ENCODE measurements at regions not wholly inside any gene's neighbourhood (a gene's known extent, or its start where the extent isn't known, plus 50 kb on each side); places are given as distances from the start of the nearest gene placed in this dataset.

DNA sequence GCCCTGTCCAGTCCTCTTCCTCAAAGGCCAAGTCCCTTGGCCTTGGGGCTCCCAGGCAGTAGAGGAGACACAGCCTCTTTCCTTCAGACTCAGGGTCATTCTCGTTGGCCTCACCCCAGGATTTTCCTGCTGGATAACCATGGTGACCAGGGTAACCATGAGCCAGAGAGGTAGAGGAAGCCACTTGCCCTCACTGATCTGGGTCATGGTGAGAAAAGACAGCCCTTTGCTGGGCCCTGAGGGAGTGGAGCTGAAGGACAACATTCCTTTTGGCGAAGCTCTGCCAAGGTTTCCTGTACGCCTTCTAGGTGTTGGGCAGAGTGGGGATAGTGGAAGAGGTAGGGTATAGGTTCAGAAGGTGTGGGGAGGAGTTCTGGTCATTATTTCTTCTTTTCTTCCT lies 53.1 kb upstream of the WNT4 start:
- Histone ChIP-seq H3K9ac (ENCODE audit: low read depth, low read length) (no peak overlapping the region), H3K27me3 (ENCODE audit: control insufficient read depth, insufficient read depth, low read length) (no peaks in the 10 kb centered on the region), H3K36me3 (ENCODE audit: control insufficient read depth, insufficient read depth, low read length) (no peaks in the 10 kb centered on the region), H3K9me3 (ENCODE audit: control insufficient read depth, insufficient read depth, low read length) (no peaks in the 10 kb centered on the region), H3K4me3 (ENCODE audit: low read depth, low read length) (no peak overlapping the region), H3K27ac (ENCODE audit: low read depth, low read length) (no peak overlapping the region), H3K4me1 (ENCODE audit: control insufficient read depth, insufficient read depth, low read length) (no peaks in the 10 kb centered on the region)

DNA sequence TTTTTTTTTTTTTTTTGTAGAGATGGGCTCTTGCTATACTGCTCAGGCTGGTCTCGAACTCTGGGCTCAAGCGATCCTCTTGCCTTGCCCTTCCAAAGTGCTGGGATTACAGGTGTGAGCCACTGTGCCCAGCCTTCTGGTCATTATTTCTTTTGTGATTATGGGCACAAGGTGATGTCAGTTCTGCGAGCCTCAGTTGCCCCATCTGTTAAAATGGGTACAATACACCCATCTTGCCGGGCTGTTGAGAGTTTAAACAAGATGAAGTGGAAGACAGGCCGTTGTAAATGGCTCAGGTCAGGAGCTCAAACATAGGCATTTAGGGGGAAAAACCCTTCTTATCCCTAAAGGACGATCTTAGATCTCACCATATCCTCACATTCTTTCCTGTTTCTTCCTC lies 53.7 kb upstream of the WNT4 start:
- Histone ChIP-seq H3K27ac (ENCODE audit: low read depth, low read length) (no peak overlapping the region), H3K4me1 (ENCODE audit: control insufficient read depth, insufficient read depth, low read length) (no peaks in the 10 kb centered on the region), H3K27me3 (ENCODE audit: control insufficient read depth, insufficient read depth, low read length) (no peaks in the 10 kb centered on the region), H3K9me3 (ENCODE audit: control insufficient read depth, insufficient read depth, low read length) (no peaks in the 10 kb centered on the region), H3K9ac (ENCODE audit: low read depth, low read length) (no peak overlapping the region), H3K4me3 (ENCODE audit: low read depth, low read length) (no peak overlapping the region), H3K36me3 (ENCODE audit: control insufficient read depth, insufficient read depth, low read length) (no peaks in the 10 kb centered on the region)

DNA sequence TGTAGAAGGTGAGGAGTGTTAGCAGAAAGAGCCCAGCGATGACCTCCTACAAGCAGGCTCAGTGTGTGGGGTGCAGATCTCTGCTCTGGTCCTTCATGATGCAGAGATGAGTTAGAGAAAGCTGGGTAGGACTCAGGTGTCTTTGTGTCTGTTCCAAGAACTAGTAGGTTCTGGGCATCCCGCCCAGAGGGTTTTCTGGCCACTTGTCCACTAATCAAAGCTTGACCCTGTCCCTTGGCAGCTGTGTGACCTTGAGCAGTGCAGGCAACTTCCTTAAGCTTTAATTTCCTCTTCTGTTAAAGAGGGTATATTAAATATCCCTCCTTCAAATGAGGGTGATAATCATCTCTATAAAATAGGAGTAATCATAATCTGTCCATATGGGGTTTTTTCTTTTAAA lies 54.7 kb upstream of the WNT4 start:
- H3K27me3 ChIP-seq (ENCODE audit: control insufficient read depth, insufficient read depth, low read length): no peaks in the 10 kb centered on the region
- H3K4me3 ChIP-seq (ENCODE audit: low read depth, low read length): no peak overlapping the region
- H3K4me1 ChIP-seq (ENCODE audit: control insufficient read depth, insufficient read depth, low read length): no peaks in the 10 kb centered on the region
- H3K27ac ChIP-seq (ENCODE audit: low read depth, low read length): no peak overlapping the region
- H3K9ac ChIP-seq (ENCODE audit: low read depth, low read length): no peak overlapping the region
- H3K9me3 ChIP-seq (ENCODE audit: control insufficient read depth, insufficient read depth, low read length): no peaks in the 10 kb centered on the region
- no peaks in the 10 kb centered on the region for H3K36me3 ChIP-seq (ENCODE audit: control insufficient read depth, insufficient read depth, low read length)

DNA sequence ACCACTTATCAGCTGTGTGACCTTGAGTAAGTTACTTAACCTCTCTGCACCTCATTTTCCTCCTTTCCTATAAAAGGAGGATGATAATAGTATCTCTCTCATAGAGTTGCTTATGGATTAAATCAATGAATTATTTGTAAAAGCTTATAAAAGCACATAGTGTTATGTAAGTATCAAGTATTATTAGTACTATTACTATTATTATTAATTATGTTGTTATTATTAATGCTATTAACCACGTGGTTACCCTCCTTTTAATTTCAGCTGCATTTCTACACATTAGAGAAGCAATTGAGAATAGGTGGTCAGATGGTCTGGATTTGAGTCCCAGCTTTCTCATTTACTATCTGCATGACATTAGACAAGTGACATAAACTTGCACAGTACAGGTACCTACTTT lies 58.1 kb upstream of the WNT4 start:
- H3K27me3 ChIP-seq (ENCODE audit: control insufficient read depth, insufficient read depth, low read length): no peaks in the 10 kb centered on the region
- no peaks in the 10 kb centered on the region for H3K9me3 ChIP-seq (ENCODE audit: control insufficient read depth, insufficient read depth, low read length)
- H3K4me1 ChIP-seq (ENCODE audit: control insufficient read depth, insufficient read depth, low read length): no peaks in the 10 kb centered on the region
- no peak overlapping the region for H3K27ac ChIP-seq (ENCODE audit: low read depth, low read length)
- no peak overlapping the region for H3K4me3 ChIP-seq (ENCODE audit: low read depth, low read length)
- H3K36me3 ChIP-seq (ENCODE audit: control insufficient read depth, insufficient read depth, low read length): no peaks in the 10 kb centered on the region
- H3K9ac ChIP-seq (ENCODE audit: low read depth, low read length): no peak overlapping the region

DNA sequence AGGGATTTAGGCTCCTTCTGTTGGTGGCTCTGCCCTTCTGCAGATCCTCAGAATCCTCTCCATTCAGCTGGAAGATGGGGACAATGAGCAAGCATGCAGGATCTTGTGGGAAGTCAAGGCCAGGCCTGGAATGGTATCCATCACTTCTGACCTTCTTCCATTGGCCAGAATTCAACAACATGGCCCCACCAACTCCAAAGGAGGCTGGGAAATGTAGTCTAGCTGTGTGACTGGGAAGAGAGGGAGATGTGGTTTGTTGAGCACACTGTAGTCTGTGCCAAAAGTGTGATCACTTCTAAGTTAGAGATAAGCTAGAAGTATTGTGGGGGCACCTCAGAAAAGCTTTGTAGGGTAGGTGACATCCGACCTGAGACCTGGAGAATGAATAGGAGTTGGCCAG lies 60.4 kb upstream of the WNT4 start:
- no peaks in the 10 kb centered on the region for H3K36me3 ChIP-seq (ENCODE audit: control insufficient read depth, insufficient read depth, low read length)
- no peak overlapping the region for H3K27ac ChIP-seq (ENCODE audit: low read depth, low read length)
- no peak overlapping the region for H3K9ac ChIP-seq (ENCODE audit: low read depth, low read length)
- no peaks in the 10 kb centered on the region for H3K9me3 ChIP-seq (ENCODE audit: control insufficient read depth, insufficient read depth, low read length)
- H3K27me3 ChIP-seq (ENCODE audit: control insufficient read depth, insufficient read depth, low read length): no peaks in the 10 kb centered on the region
- H3K4me1 ChIP-seq (ENCODE audit: control insufficient read depth, insufficient read depth, low read length): no peaks in the 10 kb centered on the region
- H3K4me3 ChIP-seq (ENCODE audit: low read depth, low read length): no peak overlapping the region

DNA sequence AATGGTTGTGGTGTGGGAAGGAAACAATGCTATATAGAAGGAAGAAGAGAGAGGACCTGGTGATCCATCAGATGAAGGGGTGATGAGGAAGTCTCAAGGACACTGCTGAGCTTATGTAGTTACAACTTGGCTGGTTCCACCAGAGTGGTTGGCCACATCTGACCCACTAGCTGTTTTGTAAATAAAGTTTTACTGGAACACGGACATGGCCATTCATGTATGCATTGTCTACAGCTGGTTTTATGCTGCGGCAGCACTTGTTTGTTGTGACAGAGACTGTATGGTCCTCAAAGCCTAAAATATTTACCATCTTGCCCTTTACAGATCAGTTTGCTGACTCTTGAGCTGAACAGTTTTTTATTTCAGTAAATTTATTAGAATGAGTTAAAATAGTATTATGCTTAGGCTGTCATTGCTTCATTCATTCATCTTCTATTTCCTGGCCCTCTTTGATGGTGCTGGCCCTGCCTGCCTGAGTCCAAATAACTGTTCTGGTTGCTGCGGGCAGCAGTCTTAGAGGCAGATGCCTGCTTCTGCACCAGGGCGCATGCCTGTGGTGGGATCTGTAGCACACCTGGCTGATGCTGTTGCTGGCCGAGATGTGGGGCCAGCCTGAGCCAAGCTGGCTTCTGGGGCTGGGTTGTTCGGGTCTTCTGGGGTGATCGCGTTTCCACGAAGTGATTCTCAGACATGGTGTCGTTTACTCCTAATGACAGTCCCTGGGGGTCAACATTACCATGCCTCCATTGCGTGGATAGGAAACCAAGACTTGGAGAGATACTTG lies 61.4 kb upstream of the WNT4 start:
- no peaks in the 10 kb centered on the region for H3K27me3 ChIP-seq (ENCODE audit: control insufficient read depth, insufficient read depth, low read length)
- peaks cover 5% of the 10 kb centered on the region for H3K4me1 ChIP-seq (ENCODE audit: control insufficient read depth, insufficient read depth, low read length)
- H3K27ac ChIP-seq (ENCODE audit: low read depth, low read length): no peak overlapping the region
- no peak overlapping the region for H3K4me3 ChIP-seq (ENCODE audit: low read depth, low read length)
- no peaks in the 10 kb centered on the region for H3K36me3 ChIP-seq (ENCODE audit: control insufficient read depth, insufficient read depth, low read length)
- H3K9ac ChIP-seq (ENCODE audit: low read depth, low read length): no peak overlapping the region
- no peaks in the 10 kb centered on the region for H3K9me3 ChIP-seq (ENCODE audit: control insufficient read depth, insufficient read depth, low read length)

DNA sequence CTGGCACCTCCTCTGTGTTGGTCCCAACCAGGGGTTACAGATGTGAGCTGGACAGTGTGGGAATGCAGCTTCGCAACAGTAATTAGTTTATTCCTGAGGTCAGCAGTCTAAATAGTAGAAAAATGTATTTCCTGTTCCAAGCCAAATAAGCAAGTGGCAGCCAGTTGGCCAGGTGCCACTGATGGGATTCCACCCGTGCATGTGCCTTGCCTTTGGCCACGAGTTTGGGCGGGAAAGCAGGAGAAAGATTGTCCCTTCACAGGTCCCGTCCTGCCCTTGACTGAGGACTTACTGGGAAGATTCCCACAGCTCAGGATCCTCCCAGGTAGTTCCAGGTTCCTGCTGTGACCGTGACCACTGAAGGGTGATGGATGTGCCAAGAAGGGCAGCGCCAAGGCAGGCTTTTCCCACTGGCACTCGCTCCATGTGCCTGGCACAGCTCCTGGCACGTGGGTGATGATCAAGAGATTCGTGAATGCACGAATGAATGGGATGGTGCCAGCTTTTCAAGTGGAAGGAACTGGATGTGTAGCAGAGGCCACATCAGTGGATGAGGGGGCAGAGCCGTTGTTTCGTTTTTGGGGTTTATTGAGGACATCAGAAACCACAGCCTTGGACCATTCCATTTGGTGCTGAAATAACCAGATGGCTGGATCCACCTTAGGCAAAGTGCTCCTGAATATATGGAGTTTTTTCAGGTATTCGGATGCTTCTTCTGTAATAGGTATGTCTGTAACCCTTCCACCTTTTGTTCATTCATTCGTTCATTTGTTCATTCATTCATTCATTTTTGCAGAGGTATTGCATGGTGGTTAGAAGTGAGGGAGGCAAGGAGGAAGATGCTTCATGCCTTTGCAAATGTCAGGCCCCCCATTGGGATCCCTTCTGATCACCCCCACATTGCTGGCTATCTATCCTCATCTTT lies 62.4 kb upstream of the WNT4 start:
- Histone ChIP-seq H3K4me1 (ENCODE audit: control insufficient read depth, insufficient read depth, low read length) (peaks cover 10% of the 10 kb centered on the region), H3K4me3 (ENCODE audit: low read depth, low read length) (no peak overlapping the region), H3K9me3 (ENCODE audit: control insufficient read depth, insufficient read depth, low read length) (no peaks in the 10 kb centered on the region), H3K9ac (ENCODE audit: low read depth, low read length) (no peak overlapping the region), H3K27ac (ENCODE audit: low read depth, low read length) (no peak overlapping the region), H3K36me3 (ENCODE audit: control insufficient read depth, insufficient read depth, low read length) (no peaks in the 10 kb centered on the region), H3K27me3 (ENCODE audit: control insufficient read depth, insufficient read depth, low read length) (peaks cover 6% of the 10 kb centered on the region; the same call in 1 of the 2 replicates)

DNA sequence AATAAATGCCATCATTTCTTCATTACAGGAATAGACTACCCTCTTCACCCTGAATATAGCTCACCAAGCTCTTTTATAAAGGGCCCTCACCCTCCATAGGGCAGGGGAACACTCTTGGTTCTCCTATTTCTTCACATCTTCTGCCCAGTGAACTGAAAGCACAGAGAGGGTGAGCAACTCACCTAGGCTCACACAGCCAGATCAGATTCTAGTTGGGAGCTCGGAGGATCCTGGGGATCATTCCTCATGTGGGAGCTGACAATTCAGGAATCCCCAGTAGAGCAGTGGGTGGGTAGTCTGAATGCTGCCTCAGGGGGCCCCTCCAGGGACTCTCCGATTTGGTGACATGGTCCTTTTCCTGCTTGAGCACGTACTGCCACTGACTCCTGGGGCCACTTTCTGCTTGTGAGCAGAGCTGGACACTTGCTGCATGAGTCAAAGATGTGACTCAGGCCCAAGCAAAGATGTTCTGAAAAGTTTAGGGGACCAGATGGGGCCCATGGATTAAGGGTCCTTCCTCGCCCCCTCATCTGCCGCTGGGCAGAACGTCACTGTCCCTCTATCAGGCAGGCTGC lies 63.7 kb upstream of the WNT4 start:
- H3K4me3 ChIP-seq (ENCODE audit: low read depth, low read length): no peak overlapping the region
- no peaks in the 10 kb centered on the region for H3K36me3 ChIP-seq (ENCODE audit: control insufficient read depth, insufficient read depth, low read length)
- H3K4me1 ChIP-seq (ENCODE audit: control insufficient read depth, insufficient read depth, low read length): peaks cover 10% of the 10 kb centered on the region
- H3K9ac ChIP-seq (ENCODE audit: low read depth, low read length): no peak overlapping the region
- H3K27ac ChIP-seq (ENCODE audit: low read depth, low read length): no peak overlapping the region
- H3K9me3 ChIP-seq (ENCODE audit: control insufficient read depth, insufficient read depth, low read length): no peaks in the 10 kb centered on the region
- peaks cover 6% of the 10 kb centered on the region; the same call in 1 of the 2 replicates for H3K27me3 ChIP-seq (ENCODE audit: control insufficient read depth, insufficient read depth, low read length)

DNA sequence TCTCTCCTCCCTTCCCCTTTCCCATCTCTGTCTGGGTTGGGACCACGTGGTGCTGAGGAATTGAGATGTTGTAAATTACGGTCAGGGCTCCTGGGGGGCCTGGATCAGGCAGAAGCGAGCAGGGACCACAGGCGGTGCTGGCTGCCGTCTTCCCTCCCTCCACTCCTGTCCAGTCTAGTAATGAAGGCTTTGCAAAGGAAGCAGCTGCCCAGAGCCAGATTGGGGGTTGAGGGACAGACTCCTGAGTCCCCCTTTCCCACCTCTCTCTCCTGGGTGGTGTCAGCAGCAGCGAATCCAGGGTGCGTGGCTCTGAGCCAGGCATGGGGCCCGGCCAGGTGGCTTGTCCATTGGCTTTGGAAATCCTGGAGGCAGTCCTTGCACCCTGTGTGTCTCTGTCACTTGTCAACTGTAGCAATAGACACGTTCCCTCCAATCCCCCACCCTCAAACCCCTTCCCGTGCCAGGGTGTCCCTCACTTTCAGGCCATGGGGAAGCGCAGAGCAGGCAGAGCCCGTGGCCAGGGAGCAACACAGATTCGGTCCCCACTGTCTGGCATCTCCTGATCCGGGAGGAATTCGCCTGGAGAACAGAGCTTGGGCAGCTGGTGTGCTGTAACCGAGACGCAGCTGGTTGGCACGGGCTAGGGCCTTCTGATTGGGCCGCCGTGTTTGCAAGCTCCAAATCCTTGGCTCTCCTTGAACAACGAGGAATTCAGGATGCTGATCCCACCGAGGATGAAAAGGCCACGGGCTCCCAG lies 64.8 kb upstream of the WNT4 start:
- Histone ChIP-seq H3K9me3 (ENCODE audit: control insufficient read depth, insufficient read depth, low read length) (no peaks in the 10 kb centered on the region), H3K9ac (ENCODE audit: low read depth, low read length) (no peak overlapping the region), H3K4me3 (ENCODE audit: low read depth, low read length) (no peak overlapping the region), H3K27me3 (ENCODE audit: control insufficient read depth, insufficient read depth, low read length) (peaks cover 8% of the 10 kb centered on the region; the same call in 1 of the 2 replicates), H3K27ac (ENCODE audit: low read depth, low read length) (peak overlapping the region; percentile 54), H3K36me3 (ENCODE audit: control insufficient read depth, insufficient read depth, low read length) (no peaks in the 10 kb centered on the region), H3K4me1 (ENCODE audit: control insufficient read depth, insufficient read depth, low read length) (peaks cover 13% of the 10 kb centered on the region)

DNA sequence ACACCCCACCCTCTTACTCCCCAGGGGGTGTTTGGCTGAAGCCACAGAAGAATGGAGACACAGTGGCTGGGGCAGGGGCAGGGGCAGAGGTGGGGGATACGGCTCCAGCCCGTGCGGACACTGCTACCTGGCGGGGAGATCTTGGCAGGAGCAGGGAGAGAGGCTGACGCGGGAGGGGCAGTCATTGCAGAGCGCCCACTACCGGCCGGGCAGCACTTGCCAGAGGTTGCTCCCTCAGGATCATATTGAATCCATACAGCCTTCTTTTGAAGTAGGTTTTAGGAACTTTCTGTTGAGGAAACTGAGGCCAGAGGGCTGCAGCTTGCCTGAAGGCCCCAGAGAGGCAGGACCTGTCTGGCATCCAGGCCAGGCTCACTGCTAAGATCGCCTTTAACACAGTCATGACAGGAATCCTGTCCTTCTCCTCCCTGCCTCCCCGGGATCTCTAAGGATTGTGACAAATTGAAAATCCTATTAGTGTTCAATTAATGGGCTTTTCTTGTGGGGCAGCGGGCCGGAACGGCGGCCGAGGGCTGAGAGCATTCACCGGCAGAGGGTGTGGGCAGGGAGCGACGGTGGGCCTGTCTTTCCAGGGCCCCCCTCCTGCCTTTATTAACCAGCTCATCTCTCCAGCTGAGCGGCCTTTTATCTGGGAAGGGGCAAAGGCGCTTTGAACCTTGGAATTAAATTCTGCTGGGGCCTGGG lies 65.5 kb upstream of the WNT4 start:
- H3K4me3 ChIP-seq (ENCODE audit: low read depth, low read length): no peak overlapping the region
- H3K4me1 ChIP-seq (ENCODE audit: control insufficient read depth, insufficient read depth, low read length): peaks cover 19% of the 10 kb centered on the region
- H3K9me3 ChIP-seq (ENCODE audit: control insufficient read depth, insufficient read depth, low read length): no peaks in the 10 kb centered on the region
- H3K36me3 ChIP-seq (ENCODE audit: control insufficient read depth, insufficient read depth, low read length): no peaks in the 10 kb centered on the region
- no peak overlapping the region for H3K9ac ChIP-seq (ENCODE audit: low read depth, low read length)
- H3K27me3 ChIP-seq (ENCODE audit: control insufficient read depth, insufficient read depth, low read length): peaks cover 12% of the 10 kb centered on the region; the same call in 1 of the 2 replicates
- peak overlapping the region; percentile 54 for H3K27ac ChIP-seq (ENCODE audit: low read depth, low read length)

All from HUES48 (cell line).